HepG2 (cell line): ENCODE measurements at regions not wholly inside any gene's neighbourhood (a gene's known extent, or its start where the extent isn't known, plus 50 kb on each side); places are given as distances from the start of the nearest gene placed in this dataset.

ENCODE experiments used
- ATAC-seq: fragments of 200-7000 bp; cut with Tn5 transposase; 3 replicates; pipeline ENCODE4 v1.9.1; 2020; ENCODE audit warnings: mild to moderate bottlenecking, moderate library complexity
- BruUV-seq: library from RNA; stranded (reverse); fragments of 400-500 nt; replicated peaks from 2 replicates; lab custom pipeline; 2021; lab: Mats Ljungman, UMichigan
- CTCF ChIA-PET: fragments of 300-600 bp; formaldehyde crosslinking; extraction: SDS; loops from one replicate; lab custom pipeline; 2021; ENCODE audit warnings: low total read pairs, inconsistent platforms, low intra/inter-chr PET ratio; lab: Yijun Ruan, JAX
- POLR2A ChIA-PET: fragments of 350-600 bp; sonication (Branson Sonifier 250); formaldehyde crosslinking; loops from one replicate; lab custom pipeline; 2020; ENCODE audit warnings: antibody characterized with exemption, inconsistent platforms; lab: Yijun Ruan, JAX
- DNase-seq: peaks from one replicate; pipeline ENCODE4 v3.0.0-alpha.2; 2015; ENCODE audit warnings: low spot score
- FAIRE-seq: peaks from 3 replicates; lab custom pipeline; 2011; peaks lifted over from hg19 to GRCh38; lab: Jason Lieb, UNC
- H2AFZ ChIP-seq: one replicate; pipeline ENCODE4 v1.6.1; 2011; ENCODE audit warnings: low read length, inconsistent platforms
- H3K27ac ChIP-seq: fragments of 300-600 bp; 3 replicates; pipeline ENCODE4 v1.8.0; 2011; ENCODE audit warnings: mixed run types, mild to moderate bottlenecking, mixed read lengths, low read length, inconsistent platforms; ENCODE audit not compliant: insufficient read depth; ENCODE audit errors: extremely low read length
- H3K27me3 ChIP-seq, 2 experiments: fragments of 200-600 bp in 1 of 2; 2 replicates in 1 of 2; 3 replicates in 1 of 2; pipeline versions ENCODE4 v1.6.0 to v1.8.0; 2011; ENCODE audit warnings: low read length in 2 of 2, mild to moderate bottlenecking in 2 of 2, moderate library complexity in 2 of 2, inconsistent platforms in 1 of 2; ENCODE audit not compliant: insufficient read depth in 2 of 2, control insufficient read depth in 1 of 2
- H3K36me3 ChIP-seq, 2 experiments: fragments of 200-600 bp in 1 of 2; replicated peaks in 1 of 2; 2 replicates in 1 of 2; 3 replicates in 1 of 2; pipeline versions ENCODE4 v1.5.1 to v1.8.0; 2011; ENCODE audit warnings: low read length in 2 of 2, inconsistent platforms in 1 of 2; ENCODE audit not compliant: insufficient read depth in 2 of 2, control insufficient read depth in 1 of 2
- H3K4me1 ChIP-seq: 2 replicates; pipeline ENCODE4 v1.5.1; 2012; ENCODE audit warnings: low read length, inconsistent platforms; ENCODE audit not compliant: insufficient read depth
- H3K4me2 ChIP-seq: 2 replicates; pipeline ENCODE4 v1.6.0; 2011; ENCODE audit warnings: low read depth, low read length, inconsistent platforms
- H3K4me3 ChIP-seq, 3 experiments: fragments of 200-600 bp in 1 of 3; sonication (generic), shearing (Covaris generic) in 1 of 3; replicated peaks in 1 of 3; 2 replicates each; pipeline ENCODE4 v1.5.1; 2011 to 2016; ENCODE audit warnings: low read length in 3 of 3, inconsistent platforms in 2 of 3, low read depth in 2 of 3, mild to moderate bottlenecking in 2 of 3, control low read depth in 1 of 3, mixed read lengths in 1 of 3; ENCODE audit not compliant: insufficient read depth in 1 of 3
- H3K79me2 ChIP-seq: one replicate; pipeline ENCODE4 v1.6.1; 2011; ENCODE audit warnings: low read length, inconsistent platforms; ENCODE audit not compliant: insufficient read depth
- H3K9ac ChIP-seq: 2 replicates; pipeline ENCODE4 v1.6.0; 2011; ENCODE audit warnings: mild to moderate bottlenecking, low read depth, low read length, inconsistent platforms; ENCODE audit not compliant: insufficient read depth
- H3K9me3 ChIP-seq: 2 replicates; pipeline ENCODE4 v1.5.1; 2012; ENCODE audit warnings: mild to moderate bottlenecking, low read length
- H4K20me1 ChIP-seq: 2 replicates; pipeline ENCODE4 v1.6.0; 2011; ENCODE audit warnings: inconsistent platforms, mild to moderate bottlenecking, low read length, moderate library complexity; ENCODE audit not compliant: insufficient read depth
- CBX5 ChIP-seq: sonication (generic); formaldehyde crosslinking; IDR thresholded peaks from 2 replicates; pipeline ENCODE4 v1.4.0; 2020; ENCODE audit warnings: missing genetic modification reagents, borderline replicate concordance
- MEIS2 ChIP-seq: sonication (generic); formaldehyde crosslinking; IDR thresholded peaks from 2 replicates; pipeline ENCODE4 v1.9.0; 2021; ENCODE audit warnings: mild to moderate bottlenecking, missing genetic modification reagents
- NAIF1 ChIP-seq: sonication (generic); formaldehyde crosslinking; IDR thresholded peaks from 2 replicates; pipeline ENCODE4 v1.5.0; 2020; ENCODE audit warnings: mild to moderate bottlenecking, missing genetic modification reagents, borderline replicate concordance
- PHB2 ChIP-seq: fragments of 450-650 bp; IDR thresholded peaks from 2 replicates; pipeline ENCODE4 v1.6.1; 2018; ENCODE audit not compliant: partially characterized antibody
- SAFB2 ChIP-seq: sonication (generic); formaldehyde crosslinking; IDR thresholded peaks from 2 replicates; pipeline ENCODE4 v1.5.1; 2020; ENCODE audit warnings: missing genetic modification reagents, low read depth, mild to moderate bottlenecking, borderline replicate concordance
- SATB2 ChIP-seq: sonication (generic); formaldehyde crosslinking; IDR thresholded peaks from 2 replicates; pipeline ENCODE4 v1.5.0; 2020; ENCODE audit warnings: missing genetic modification reagents
- SNAI1 ChIP-seq: sonication (generic); formaldehyde crosslinking; IDR thresholded peaks from 2 replicates; pipeline ENCODE4 v1.5.0; 2020; ENCODE audit warnings: mild to moderate bottlenecking, missing genetic modification reagents, borderline replicate concordance
- TEF ChIP-seq: sonication (generic); formaldehyde crosslinking; IDR thresholded peaks from 2 replicates; pipeline ENCODE4 v1.5.0; 2020; ENCODE audit warnings: missing genetic modification reagents
- ZBTB21 ChIP-seq: sonication (generic); formaldehyde crosslinking; IDR thresholded peaks from 2 replicates; pipeline ENCODE4 v1.4.0; 2020; ENCODE audit warnings: missing genetic modification reagents
- ZBTB37 ChIP-seq: sonication (generic); formaldehyde crosslinking; IDR thresholded peaks from 2 replicates; pipeline ENCODE4 v1.4.0; 2020; ENCODE audit warnings: mild to moderate bottlenecking, missing genetic modification reagents
- ZBTB7A ChIP-seq: sonication (generic); formaldehyde crosslinking; IDR thresholded peaks from 2 replicates; pipeline ENCODE4 v1.8.0; 2022; ENCODE audit warnings: mild to moderate bottlenecking, missing genetic modification reagents
- ZNF143 ChIP-seq: sonication (generic); formaldehyde crosslinking; IDR thresholded peaks from 2 replicates; pipeline ENCODE4 v1.4.0; 2020; ENCODE audit warnings: missing genetic modification reagents
- ZNF30 ChIP-seq: sonication (generic); formaldehyde crosslinking; IDR thresholded peaks from 2 replicates; pipeline ENCODE4 v1.5.0; 2020; ENCODE audit warnings: mild to moderate bottlenecking, missing genetic modification reagents
- WGBS: methylation state at CpG from one replicate; pipeline ENCODE4 v1.1.6; 2017; ENCODE audit warnings: low lambda C conversion rate; 5-methylcytosine and 5-hydroxymethylcytosine counted together
- in situ Hi-C: cut with HindIII; loops from 2 replicates; pipeline ENCODE4 v1.10.0; 2017; ENCODE audit warnings: low pct_unique_long_range_greater_than_20kb; ENCODE audit not compliant: extremely low pct_ligation_motif_present
- intact Hi-C: fragments of 100-400 bp; cut with micrococcal nuclease; formaldehyde crosslinking; loops from one replicate; pipeline ENCODE4 v1.10.0; 2022; ENCODE audit not compliant: unreplicated experiment
- TF ChIP-seq, protein P1 (sequence below): IDR thresholded peaks from 2 replicates; pipeline ENCODE4 v1.4.0; 2020; ENCODE audit warnings: mild to moderate bottlenecking, missing genetic modification reagents

GRCh38 chr5:74294231-74294705, 346.3 kb downstream of the ENC1 start:
- in situ Hi-C loops (no loop called here), intact Hi-C loops (no loop called here)
- H3K9me3 ChIP-seq, result no peaks in the 10 kb centered on the region
- ChIA-PET CTCF (no interaction called here), POLR2A (no interaction called here)
- DNase-seq (no peak), ATAC-seq (no peak), FAIRE-seq (no peak)
- H3K36me3 ChIP-seq, result no peaks in the 10 kb centered on the region
- WGBS, result 12% methylated on average over 6 of the region's 6 CpGs
- TF ChIP-seq NAIF1 (CRISPR knock-in tag) (no peak), SATB2 (CRISPR knock-in tag) (no peak), ZBTB7A (CRISPR knock-in tag) (no peak), PHB2 (no peak)
- no peaks in the 10 kb centered on the region for H3K4me1 ChIP-seq
- no peaks in the 10 kb centered on the region; a peak in 3 of 5 replicates for H3K27me3 ChIP-seq
- no peak overlapping the region for H3K9ac ChIP-seq
- no TSS peak for BruUV-seq
- H3K4me2 ChIP-seq, result no peak overlapping the region
- H3K4me3 ChIP-seq, result no peak overlapping the region
- H3K27ac ChIP-seq, result no peak overlapping the region
- no peak overlapping the region for H2AFZ ChIP-seq
- H4K20me1 ChIP-seq, result no peaks in the 10 kb centered on the region
- no peaks in the 10 kb centered on the region for H3K79me2 ChIP-seq

DNA sequence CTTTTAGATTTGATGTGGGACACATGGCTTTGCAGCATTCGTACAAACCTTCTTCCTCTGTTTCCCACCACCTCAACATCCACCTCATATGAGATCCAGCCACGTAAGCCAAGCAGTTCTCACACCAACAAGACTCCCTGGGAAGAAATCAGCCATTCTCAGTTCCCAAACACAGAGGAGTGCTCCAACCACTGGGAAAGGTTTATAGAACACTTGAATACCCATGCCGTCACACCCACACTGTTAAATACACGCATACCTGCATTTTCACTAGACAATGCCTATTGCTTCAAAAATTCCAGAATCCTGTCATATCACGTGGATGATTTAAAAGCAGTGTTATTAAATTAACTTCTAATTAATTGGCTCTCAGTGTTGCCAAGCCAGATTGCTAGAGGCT, 347.3 kb downstream of the ENC1 start:
- no peak for TF ChIP-seq ZNF30 (CRISPR knock-in tag)
- TF ChIP-seq, protein P1, sequence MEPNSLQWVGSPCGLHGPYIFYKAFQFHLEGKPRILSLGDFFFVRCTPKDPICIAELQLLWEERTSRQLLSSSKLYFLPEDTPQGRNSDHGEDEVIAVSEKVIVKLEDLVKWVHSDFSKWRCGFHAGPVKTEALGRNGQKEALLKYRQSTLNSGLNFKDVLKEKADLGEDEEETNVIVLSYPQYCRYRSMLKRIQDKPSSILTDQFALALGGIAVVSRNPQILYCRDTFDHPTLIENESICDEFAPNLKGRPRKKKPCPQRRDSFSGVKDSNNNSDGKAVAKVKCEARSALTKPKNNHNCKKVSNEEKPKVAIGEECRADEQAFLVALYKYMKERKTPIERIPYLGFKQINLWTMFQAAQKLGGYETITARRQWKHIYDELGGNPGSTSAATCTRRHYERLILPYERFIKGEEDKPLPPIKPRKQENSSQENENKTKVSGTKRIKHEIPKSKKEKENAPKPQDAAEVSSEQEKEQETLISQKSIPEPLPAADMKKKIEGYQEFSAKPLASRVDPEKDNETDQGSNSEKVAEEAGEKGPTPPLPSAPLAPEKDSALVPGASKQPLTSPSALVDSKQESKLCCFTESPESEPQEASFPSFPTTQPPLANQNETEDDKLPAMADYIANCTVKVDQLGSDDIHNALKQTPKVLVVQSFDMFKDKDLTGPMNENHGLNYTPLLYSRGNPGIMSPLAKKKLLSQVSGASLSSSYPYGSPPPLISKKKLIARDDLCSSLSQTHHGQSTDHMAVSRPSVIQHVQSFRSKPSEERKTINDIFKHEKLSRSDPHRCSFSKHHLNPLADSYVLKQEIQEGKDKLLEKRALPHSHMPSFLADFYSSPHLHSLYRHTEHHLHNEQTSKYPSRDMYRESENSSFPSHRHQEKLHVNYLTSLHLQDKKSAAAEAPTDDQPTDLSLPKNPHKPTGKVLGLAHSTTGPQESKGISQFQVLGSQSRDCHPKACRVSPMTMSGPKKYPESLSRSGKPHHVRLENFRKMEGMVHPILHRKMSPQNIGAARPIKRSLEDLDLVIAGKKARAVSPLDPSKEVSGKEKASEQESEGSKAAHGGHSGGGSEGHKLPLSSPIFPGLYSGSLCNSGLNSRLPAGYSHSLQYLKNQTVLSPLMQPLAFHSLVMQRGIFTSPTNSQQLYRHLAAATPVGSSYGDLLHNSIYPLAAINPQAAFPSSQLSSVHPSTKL (CRISPR knock-in tag), result no peak
- TF ChIP-seq ZBTB21 (CRISPR knock-in tag), result no peak
- TF ChIP-seq TEF, result no peak
- no peak for TF ChIP-seq SNAI1 (CRISPR knock-in tag)
- no peak for TF ChIP-seq MEIS2 (CRISPR knock-in tag)
- no peak for TF ChIP-seq CBX5 (CRISPR knock-in tag)
- no peak for TF ChIP-seq SAFB2 (CRISPR knock-in tag)
- TF ChIP-seq ZBTB37 (CRISPR knock-in tag), result no peak
- no peak for TF ChIP-seq ZNF143 (CRISPR knock-in tag)
- Histone ChIP-seq H3K9ac (no peak overlapping the region), H3K4me2 (no peak overlapping the region), H3K36me3 (no peaks in the 10 kb centered on the region), H4K20me1 (no peaks in the 10 kb centered on the region), H3K27me3 (no peaks in the 10 kb centered on the region; a peak in 3 of 5 replicates), H2AFZ (no peak overlapping the region), H3K9me3 (no peaks in the 10 kb centered on the region), H3K4me3 (no peak overlapping the region), H3K27ac (no peak overlapping the region), H3K79me2 (no peaks in the 10 kb centered on the region), H3K4me1 (no peaks in the 10 kb centered on the region)
- intact Hi-C loops, result no loop called here
- ChIA-PET CTCF (no interaction called here), POLR2A (no interaction called here)
- DNase-seq, result no peak
- WGBS, result 35% methylated on average over 5 of the region's 5 CpGs
- no peak for FAIRE-seq
- in situ Hi-C loops, result no loop called here
- no TSS peak for BruUV-seq
- ATAC-seq, result no peak
